Prostate gland (tissue), 2 donors: ENCODE measurements at regions not wholly inside any gene's neighbourhood (a gene's known extent, or its start where the extent isn't known, plus 50 kb on each side); places are given as distances from the start of the nearest gene placed in this dataset.

Experiments
- POLR2A ChIP-seq: fragments of 450-650 bp; IDR thresholded peaks from one replicate; pipeline ENCODE4 v1.6.1; 2016; ENCODE audit warnings: antibody characterized with exemption, mild to moderate bottlenecking
- POLR2AphosphoS5 ChIP-seq: sonication (generic); formaldehyde crosslinking; IDR thresholded peaks from one replicate; pipeline ENCODE4 v1.6.1; 2017; ENCODE audit warnings: antibody characterized with exemption
- TF ChIP-seq, protein P1 (sequence below), 4 experiments: fragments of 200-600 bp in 2 of 4; fragments of 450-650 bp in 2 of 4; sonication (generic) in 2 of 4; IDR thresholded peaks; 1 replicate in 3 of 4; 2 replicates in 1 of 4; pipeline ENCODE4 v1.5.1; 2016 to 2019; ENCODE audit warnings: antibody characterized with exemption in 4 of 4, mild to moderate bottlenecking in 2 of 4, moderate library complexity in 2 of 4

DNA sequence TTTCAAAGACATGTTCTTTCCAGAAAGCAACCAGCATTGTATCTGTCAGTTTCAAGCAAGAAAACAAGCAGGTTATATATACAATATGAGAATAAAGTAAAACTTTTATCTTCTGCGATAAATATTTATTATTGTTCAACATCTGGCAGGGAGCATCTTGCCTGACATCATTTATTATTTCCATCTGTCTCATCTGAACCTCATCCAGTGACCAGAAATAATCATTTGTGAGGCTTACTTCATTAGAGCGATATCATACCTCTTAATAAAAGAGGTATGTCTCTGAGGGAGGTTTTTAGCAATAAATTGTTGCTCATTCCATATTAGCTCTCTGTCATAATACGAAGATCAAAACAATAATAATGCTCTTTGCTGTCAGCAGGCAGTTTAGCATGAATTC is 226.1 kb downstream of the CDC14C start:
- TF ChIP-seq, protein P1, sequence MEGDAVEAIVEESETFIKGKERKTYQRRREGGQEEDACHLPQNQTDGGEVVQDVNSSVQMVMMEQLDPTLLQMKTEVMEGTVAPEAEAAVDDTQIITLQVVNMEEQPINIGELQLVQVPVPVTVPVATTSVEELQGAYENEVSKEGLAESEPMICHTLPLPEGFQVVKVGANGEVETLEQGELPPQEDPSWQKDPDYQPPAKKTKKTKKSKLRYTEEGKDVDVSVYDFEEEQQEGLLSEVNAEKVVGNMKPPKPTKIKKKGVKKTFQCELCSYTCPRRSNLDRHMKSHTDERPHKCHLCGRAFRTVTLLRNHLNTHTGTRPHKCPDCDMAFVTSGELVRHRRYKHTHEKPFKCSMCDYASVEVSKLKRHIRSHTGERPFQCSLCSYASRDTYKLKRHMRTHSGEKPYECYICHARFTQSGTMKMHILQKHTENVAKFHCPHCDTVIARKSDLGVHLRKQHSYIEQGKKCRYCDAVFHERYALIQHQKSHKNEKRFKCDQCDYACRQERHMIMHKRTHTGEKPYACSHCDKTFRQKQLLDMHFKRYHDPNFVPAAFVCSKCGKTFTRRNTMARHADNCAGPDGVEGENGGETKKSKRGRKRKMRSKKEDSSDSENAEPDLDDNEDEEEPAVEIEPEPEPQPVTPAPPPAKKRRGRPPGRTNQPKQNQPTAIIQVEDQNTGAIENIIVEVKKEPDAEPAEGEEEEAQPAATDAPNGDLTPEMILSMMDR (IDR thresholded peaks at IDR 0.05): no peak
- no peak for TF ChIP-seq POLR2A
- no peak for TF ChIP-seq POLR2AphosphoS5
